Sciatic nerve (tissue), 2 donors: ENCODE measurements at regions not wholly inside any gene's neighbourhood (a gene's known extent, or its start where the extent isn't known, plus 50 kb on each side); places are given as distances from the start of the nearest gene placed in this dataset.

Experiments used
- ATAC-seq: fragments of 200-7000 bp; cut with Tn5 transposase; one replicate; pipeline ENCODE4 v1.9.1; 2020; ENCODE audit warnings: mild to moderate bottlenecking, moderate library complexity
- DNase-seq: peaks from one replicate; pipeline ENCODE4 v3.0.0-alpha.2; 2020; ENCODE audit warnings: low spot score
- intact Hi-C: fragments of 100-400 bp; cut with DNase I; formaldehyde crosslinking; loops from one replicate; pipeline ENCODE4 v1.14.2; 2022
- donor health status: DM: no; HTN: no; CAD: no.
- donor health status: DM: no; HTN: no; CAD: no.

DNA sequence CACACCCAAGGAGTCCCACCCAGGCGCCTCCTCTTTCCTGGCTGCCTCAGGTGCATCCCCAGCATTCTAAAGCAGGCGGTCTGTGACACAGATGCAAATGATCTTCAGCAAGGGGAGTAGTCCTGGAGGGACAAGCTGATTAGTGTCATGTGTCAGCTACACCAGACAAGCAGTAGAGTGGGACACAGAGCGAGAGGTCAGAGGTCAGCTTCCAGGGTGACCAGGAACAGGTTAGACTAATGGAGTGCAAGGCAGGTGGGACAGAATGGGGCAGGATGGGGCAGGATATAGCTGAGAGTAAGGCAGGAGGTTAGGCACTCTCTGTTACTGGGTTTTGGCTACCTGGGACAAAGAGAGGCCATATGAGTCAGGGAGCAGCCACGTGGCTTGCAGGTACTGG is 534.0 kb downstream of the FUT8 start:
- DNase-seq (no peak), ATAC-seq (no peak)
- intact Hi-C loops: loop anchor here (5.0 kb wide), 1 partner anchor 326 kb away; no protein-coding TSS in a partner anchor

GRCh38 chr14:65948302-65948701 is 535.8 kb downstream of the FUT8 start:
- ATAC-seq: no peak
- intact Hi-C loops: loop anchor here (5.0 kb wide), 1 partner anchor 324 kb away; no protein-coding TSS in a partner anchor
- DNase-seq: no peak

GRCh38 chr14:65949711-65950516 is 536.3 kb upstream of the CCDC196 start:
- DNase-seq (no peak), ATAC-seq (no peak)
- intact Hi-C loops: loop anchor here (5.0 kb wide), 1 partner anchor 322 kb away; no protein-coding TSS in a partner anchor

DNA sequence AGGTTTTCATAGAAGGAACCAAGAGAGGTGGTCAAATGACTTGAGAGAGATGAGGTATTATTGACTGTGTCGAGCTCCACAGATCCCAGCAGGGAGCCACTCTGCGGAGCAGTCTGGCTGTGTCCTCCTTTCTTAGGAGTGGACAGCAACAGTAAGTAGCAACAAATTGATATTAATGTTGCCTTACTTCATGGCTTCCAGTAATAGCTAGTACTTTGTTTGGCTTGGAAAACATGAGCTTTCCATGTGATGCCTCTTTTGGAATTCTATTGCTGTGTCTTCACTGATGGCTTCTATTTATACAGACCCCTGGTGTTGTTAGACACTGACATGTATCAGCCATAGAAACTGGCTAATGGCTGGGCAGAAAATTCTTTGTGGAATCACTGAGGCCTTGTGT is 531.2 kb upstream of the CCDC196 start:
- DNase-seq (no peak), ATAC-seq (no peak)
- intact Hi-C loops: loop anchor here (5.0 kb wide), 1 partner anchor 793 kb away; no protein-coding TSS in a partner anchor

DNA sequence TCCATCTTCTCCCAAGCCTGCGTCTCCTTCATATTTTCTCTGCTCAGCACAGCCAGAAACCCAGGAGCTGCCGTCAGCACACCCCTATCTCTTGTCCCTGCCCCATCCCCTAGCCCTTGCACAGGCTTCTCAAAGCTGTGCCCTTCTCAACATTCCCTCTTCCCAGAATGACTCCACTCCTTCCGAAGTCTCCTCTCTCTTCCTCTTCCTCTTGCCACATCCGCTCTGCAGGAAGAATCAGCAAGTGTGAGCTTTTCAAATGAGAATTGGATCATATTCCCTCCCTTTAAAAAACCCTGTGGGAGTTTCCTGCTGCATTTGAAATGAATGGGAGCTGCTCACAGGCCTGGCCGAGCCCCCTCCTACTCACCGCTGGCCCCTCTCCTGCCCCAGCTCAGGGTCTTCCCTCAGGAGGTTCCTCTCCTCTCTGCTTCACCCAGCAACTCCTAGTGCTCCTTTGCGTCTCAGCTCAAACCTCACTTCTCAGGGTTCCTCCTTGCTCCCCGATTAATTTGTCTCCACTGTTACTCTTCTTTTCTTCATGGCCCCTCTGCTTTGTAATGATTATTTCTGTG is 528.5 kb upstream of the CCDC196 start:
- intact Hi-C loops: loop anchor here (5.0 kb wide), 1 partner anchor 795 kb away; no protein-coding TSS in a partner anchor
- DNase-seq: no peak
- no peak for ATAC-seq

GRCh38 chr14:65958664-65959562 is 527.3 kb upstream of the CCDC196 start:
- DNase-seq (no peak), ATAC-seq (peak; percentile 49)
- intact Hi-C loops: loop anchor here (5.0 kb wide), 1 partner anchor 797 kb away; no protein-coding TSS in a partner anchor

GRCh38 chr14:65959563-65960024 is 526.6 kb upstream of the CCDC196 start:
- intact Hi-C loops: loop anchor here (5.0 kb wide), 1 partner anchor 797 kb away; no protein-coding TSS in a partner anchor
- ATAC-seq (no peak), DNase-seq (no peak)

DNA sequence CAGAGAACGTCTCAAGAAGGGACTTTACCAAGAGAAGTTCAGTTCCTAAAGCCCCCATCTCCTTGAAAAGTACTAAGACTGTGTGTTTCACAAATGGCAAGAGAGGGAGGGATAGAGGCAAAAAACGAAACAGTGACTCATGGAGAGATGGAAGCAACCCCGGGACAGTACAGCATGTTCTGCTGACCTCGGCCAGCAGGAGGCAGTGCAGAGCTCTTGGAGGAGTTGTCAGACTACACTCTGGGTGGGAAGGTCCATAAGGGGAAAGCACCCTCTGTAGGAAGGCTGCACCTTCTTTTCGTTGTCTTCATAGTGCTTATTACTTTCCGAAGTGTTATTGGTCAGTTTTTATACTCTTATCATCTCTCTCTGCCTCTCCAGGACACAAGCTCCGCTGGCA is 525.2 kb upstream of the CCDC196 start:
- intact Hi-C loops: no loop called here
- no peak for ATAC-seq

DNA sequence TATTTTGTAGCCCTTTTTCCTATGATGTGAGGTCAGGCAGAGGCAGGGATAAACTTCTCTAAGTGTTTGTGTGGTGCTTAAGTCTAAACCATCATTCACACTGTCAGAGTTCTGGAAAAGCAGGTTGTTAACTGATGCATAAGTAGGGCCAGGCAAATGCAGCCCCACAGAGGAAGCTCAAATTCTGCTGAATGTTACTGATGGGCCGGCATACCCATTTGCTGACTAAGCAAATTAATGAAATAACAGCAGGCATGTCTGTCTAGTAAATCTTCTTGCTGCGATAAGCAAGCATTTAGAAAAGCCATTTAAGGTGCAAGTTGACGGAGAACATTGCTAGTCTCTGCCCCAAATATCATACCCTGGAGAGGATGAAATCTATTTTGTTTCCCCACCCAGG is 523.2 kb upstream of the CCDC196 start:
- ATAC-seq (no peak), DNase-seq (no peak)
- intact Hi-C loops: no loop called here

More for the DNA sequence above, 525.2 kb upstream of the CCDC196 start:
- no peak for DNase-seq

DNA sequence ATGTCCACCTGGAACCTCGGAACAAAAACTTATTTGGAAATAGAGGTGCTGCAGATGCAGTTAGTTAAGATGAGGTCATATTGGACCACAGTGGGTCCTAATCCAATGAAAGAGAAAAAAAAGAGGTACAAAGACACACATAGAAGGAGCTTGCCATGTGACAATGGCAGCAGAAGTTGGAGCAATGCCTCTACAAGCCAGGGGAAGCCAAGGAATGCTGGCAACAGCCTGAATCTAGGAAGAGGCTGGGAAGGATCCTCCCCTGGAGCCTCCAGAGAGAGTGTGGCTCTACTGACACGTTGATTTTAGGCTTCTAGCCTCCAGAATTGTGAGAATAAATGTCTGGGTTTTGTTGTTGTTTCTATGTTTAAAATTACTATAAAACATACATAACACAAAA is 521.8 kb upstream of the CCDC196 start:
- DNase-seq (no peak), ATAC-seq (no peak)
- intact Hi-C loops: no loop called here

- no peak for DNase-seq
- ATAC-seq: no peak
- intact Hi-C loops: no loop called here
These were observed 520.0 kb upstream of the CCDC196 start for GRCh38 chr14:65966188-65966587.

- DNase-seq: no peak
- intact Hi-C loops: no loop called here
- ATAC-seq: no peak
These were observed 513.8 kb upstream of the CCDC196 start for GRCh38 chr14:65972346-65972870.

- DNase-seq: no peak
- no peak for ATAC-seq
- intact Hi-C loops: no loop called here
These were observed 513.3 kb upstream of the CCDC196 start for GRCh38 chr14:65972891-65973290.

GRCh38 chr14:65975865-65976264 is 510.3 kb upstream of the CCDC196 start:
- intact Hi-C loops: no loop called here
- no peak for DNase-seq
- ATAC-seq: no peak

- no peak for DNase-seq
- intact Hi-C loops: no loop called here
- no peak for ATAC-seq
These were observed 509.3 kb upstream of the CCDC196 start for GRCh38 chr14:65976761-65977404.

- intact Hi-C loops: no loop called here
- ATAC-seq: no peak
These were observed 504.9 kb upstream of the CCDC196 start for GRCh38 chr14:65981192-65981843.

DNA sequence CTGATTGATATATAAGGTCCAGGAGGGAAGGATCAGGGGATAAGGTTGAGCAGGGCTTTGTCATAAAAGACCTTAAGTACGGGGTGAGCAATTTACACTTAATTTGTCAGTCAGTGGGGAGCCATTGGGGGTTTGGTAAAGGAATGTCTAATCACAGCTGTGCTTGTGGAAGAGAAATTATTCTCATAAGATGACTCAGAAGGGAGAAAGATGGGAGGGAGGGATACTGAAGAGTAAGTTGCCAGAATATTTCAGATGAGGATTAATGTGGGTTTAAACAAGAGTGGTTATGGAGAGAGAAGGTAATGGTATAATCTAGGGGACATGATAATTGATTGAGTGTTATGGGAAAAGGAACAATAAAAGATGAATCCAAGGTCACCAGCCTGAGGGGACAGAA is 500.1 kb upstream of the CCDC196 start:
- DNase-seq (no peak), ATAC-seq (no peak)
- intact Hi-C loops: no loop called here

More at GRCh38 chr14:65981192-65981843, 504.9 kb upstream of the CCDC196 start:
- DNase-seq: no peak

GRCh38 chr14:65989981-65990380 is 496.2 kb upstream of the CCDC196 start:
- DNase-seq: no peak
- ATAC-seq: no peak
- intact Hi-C loops: no loop called here
